GM18508 (cell line): ENCODE measurements at regions not wholly inside any gene's neighbourhood (a gene's known extent, or its start where the extent isn't known, plus 50 kb on each side); places are given as distances from the start of the nearest gene placed in this dataset.

Source experiments
- ATAC-seq: cut with Tn5 transposase; IDR thresholded peaks from one replicate; pipeline ENCODE4 v1.9.1; 2021; ENCODE audit warnings: moderate number of reproducible peaks; ENCODE audit not compliant: insufficient read depth, unreplicated experiment

DNA sequence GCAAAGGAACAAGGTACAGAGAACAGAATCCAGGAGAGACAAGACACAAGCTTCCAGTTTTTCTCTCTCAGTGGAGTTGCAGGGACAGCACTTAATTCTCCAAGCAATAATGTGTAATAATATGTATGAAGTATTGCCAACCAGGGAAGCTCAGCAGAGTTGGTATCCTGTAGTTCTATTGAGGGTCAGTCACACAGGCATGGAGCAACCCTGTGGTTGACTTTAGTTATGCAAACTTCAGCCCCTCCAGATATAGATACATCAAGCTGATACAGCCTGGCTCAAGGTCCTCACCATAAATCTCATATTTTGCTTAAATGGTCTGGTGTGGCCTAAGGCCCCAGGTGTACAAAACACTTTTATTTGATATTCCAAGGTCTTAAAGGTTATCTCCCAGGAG is 248.6 kb upstream of the EPHA5 start:
- no peak for ATAC-seq

GRCh38 chr4:65918212-65918611 is 247.9 kb upstream of the EPHA5 start:
- no peak for ATAC-seq

DNA sequence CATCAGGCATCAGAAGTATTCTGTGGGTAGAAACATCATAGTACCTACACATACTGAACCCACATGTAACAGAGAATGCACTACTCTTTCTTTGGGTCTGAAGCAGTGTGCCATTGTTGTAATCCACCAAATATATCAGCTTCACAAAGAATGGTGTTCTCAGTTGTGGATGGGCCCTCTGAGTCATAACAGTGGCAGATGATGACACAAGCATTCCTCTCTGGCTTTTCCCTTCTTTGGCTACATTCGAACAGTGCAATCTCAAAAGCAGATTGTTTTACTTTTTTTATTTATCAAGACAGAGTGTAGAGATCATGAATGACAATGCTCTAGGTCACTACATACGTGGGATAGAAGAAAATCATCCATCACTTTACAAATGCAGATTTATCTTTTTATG is 247.2 kb upstream of the EPHA5 start:
- no peak for ATAC-seq

DNA sequence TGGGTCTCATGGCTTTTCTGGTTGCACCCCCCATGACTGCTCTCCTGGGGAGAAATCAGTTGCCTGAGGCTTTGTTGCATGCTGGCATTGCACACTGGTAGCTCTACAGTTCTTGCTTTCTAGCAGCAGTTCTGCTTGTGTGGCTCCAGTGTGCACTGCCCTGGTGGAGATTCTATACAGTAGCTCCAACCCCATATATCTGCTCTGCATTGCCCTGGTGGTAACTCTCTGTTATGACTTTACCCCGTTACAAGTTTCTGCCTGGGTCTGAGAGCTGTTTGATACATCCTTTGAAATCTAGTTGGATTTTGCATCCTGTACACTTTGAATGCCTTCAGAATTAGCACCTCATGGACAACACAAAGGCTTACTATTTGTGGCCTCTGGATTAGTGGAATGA is 241.4 kb upstream of the EPHA5 start:
- ATAC-seq: no peak

GRCh38 chr4:65893957-65894755 is 223.9 kb upstream of the EPHA5 start:
- ATAC-seq: no peak

DNA sequence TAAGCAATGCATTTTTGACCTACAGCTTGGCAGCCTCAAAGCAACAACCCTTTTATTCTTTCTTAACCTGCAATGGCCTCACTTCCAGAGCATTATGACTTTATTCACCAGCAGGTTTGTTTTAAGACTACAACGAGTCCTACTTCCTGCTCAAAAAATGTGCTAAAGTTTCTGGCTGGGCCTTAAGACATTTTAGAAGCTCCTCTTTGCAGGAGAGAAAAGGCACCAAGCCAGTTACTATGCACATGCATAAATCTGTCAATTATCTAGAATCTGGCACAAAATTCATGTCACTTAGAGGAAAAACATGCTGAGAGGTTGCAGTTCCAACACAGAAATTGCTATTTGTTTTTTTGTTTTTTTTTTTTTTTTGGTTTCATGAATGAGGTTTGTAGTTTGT is 223.0 kb upstream of the EPHA5 start:
- ATAC-seq: no peak

- ATAC-seq: no peak
Observed at GRCh38 chr4:65880594-65880993, 210.3 kb upstream of the EPHA5 start.

- no peak for ATAC-seq
Observed at GRCh38 chr4:65868096-65868824, 198.0 kb upstream of the EPHA5 start.

GRCh38 chr4:65865489-65865888 is 195.2 kb upstream of the EPHA5 start:
- ATAC-seq: no peak

- ATAC-seq: no peak
Observed at GRCh38 chr4:65861993-65862392, 191.7 kb upstream of the EPHA5 start.

- no peak for ATAC-seq
Observed at GRCh38 chr4:65845199-65845773, 175.0 kb upstream of the EPHA5 start.

- ATAC-seq: no peak
Observed at GRCh38 chr4:65839164-65839931, 169.1 kb upstream of the EPHA5 start.

DNA sequence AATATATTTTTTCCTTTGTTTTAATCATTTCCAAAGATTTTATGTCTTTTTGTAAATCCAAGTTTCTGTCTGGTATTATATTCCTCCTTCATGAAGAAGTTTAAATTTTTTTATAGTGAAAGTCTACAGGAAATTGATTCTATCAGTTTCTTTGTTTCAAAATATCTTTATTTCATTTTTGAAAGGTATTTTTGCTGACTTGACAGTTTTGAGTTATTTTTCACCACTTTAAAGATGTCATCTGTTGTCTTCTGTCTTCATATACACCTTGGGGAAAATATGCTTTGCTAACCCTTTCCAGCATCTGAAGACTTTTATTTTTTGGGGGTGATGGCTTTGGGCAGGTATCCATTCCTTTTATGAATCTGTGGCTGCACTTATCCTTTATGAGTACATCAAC is 164.4 kb upstream of the EPHA5 start:
- ATAC-seq: no peak

GRCh38 chr4:65831828-65832227 is 161.5 kb upstream of the EPHA5 start:
- no peak for ATAC-seq

DNA sequence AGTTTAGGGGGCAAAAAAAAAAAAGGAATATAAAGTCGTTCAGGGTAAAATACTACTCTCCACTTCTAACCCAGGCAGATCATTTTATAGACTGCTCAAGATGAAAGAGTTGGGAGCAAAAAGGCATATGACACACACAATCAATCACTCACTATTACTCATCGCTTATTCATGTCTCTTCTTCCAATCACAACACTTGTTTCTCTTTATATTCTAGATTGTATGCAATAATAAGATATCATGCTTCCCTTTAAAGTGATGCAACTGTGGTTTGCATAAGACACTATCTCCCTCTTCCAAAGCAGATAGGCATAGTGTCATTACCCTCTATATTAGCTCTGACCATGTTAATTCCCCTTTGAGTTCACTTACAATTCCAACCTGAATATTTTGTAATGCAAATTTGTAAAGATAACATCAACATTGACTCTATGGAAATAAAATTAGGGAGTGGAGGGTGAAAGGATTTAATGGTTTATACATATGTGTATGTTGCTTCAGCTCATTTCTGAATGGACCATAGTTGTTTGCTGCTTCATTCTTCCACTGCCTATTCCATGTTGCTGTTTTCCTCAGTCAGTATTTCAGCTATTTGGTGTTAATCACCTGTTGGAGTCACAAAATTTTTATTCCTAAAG is 154.9 kb upstream of the EPHA5 start:
- no peak for ATAC-seq

- ATAC-seq: no peak
Observed at GRCh38 chr4:65819192-65819591, 148.9 kb upstream of the EPHA5 start.

GRCh38 chr4:65805936-65806335 is 135.6 kb upstream of the EPHA5 start:
- ATAC-seq: no peak

DNA sequence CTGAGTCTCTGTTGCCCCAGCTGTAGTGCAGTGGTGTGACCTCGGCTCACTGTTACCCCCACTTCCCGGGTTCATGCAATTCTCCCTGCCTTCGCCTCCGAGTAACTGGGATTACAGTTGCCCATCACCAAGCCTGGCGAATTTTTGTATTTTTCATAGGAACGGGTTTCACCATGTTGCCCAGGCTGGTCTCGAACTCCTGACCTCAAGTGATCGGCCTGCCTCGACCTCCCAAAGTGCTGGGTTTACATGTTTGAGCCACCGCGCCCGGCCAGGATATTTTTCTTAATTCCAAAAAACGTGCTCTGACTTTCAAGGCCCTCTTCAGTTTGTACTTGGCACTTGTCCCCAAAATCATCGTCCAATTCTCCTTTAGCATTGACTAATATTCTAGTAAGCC is 129.2 kb upstream of the EPHA5 start:
- no peak for ATAC-seq

DNA sequence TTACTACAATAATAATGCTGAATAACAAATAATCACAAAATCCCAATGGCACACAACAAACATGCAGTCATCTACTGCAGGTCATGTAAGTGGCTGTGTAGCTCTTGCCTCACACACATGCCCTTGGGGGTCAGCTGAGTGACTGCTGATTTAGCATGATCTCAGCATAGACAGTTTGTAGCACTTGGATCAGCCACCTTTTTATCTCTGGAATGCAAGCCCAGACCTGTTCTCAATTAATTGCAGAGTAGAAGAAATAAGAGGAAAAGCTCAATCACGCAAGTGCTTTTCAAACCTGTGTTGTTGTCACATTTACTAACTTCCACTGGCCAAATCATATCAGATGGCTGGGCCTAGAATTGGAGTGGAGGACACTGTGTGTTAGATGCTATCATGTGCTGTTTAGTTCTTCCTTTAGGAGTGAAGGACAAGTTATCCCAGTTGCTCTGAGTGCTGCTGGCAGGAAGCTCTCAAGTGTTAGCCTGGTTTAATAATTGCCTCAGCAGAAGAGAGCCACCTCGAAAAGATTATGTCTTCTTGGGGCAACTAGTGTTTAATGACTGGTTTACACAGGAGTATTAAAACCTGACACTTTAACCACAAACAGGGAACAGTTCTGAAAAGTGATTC is 128.3 kb upstream of the EPHA5 start:
- no peak for ATAC-seq

DNA sequence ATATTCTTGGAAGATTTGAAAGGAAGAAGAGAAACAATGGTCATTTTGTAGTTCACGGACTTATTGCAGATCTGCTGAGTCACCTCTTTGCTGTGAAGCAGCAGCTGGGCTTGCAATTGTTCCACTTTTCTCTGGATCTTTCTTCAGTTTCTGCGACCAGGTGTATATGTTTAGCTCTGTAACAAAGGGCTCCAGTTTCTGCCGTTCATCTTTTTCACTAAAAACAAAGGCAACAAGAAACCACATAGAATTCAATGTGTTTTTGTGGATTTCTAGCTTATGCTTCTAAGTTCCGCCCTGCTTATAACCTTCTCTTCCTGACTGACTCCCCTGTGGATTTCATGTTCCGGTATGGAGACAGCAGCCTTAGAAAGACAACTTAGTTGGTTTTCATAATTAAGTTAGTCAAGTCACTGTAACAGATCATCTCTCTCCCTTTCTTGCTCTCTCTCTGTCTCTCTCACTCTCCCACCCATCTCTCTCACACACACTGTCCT is 121.6 kb upstream of the EPHA5 start:
- no peak for ATAC-seq
